ENCODE measurements at regions not wholly inside any gene's neighbourhood (a gene's known extent, or its start where the extent isn't known, plus 50 kb on each side); places are given as distances from the start of the nearest gene placed in this dataset.

DNA sequence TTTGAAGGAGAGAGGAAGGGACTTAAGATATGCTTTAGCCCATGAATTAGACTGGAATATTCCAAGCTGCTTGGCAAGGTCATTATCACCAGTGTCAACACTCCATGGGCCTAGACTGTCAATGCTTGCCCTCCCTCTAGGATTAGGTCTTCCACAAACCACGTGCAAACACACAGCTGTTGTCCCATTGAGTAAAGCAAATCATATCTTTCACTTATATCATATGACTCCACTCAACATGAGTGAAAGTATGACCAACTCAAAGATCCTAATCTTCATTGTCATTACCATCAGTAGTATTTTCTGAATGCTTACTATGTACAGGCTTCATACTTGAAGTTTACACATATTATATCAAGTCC is 57.0 kb upstream of the GRAMD2B start (continued):
- TF ChIP-seq GFI1 (CRISPR knock-in tag; IDR thresholded peaks at IDR 0.05; ENCODE audit: borderline replicate concordance), result peak; percentile 77
- TF ChIP-seq NR2F6 (IDR thresholded peaks at IDR 0.05), result peak; percentile 42
- TF ChIP-seq NR2F6 (CRISPR knock-in tag; IDR thresholded peaks at IDR 0.05), result peak; percentile 35; the same call in 1 of the 2 replicates
- TF ChIP-seq ZNF34 (CRISPR knock-in tag; IDR thresholded peaks at IDR 0.05; ENCODE audit: borderline replicate concordance), result no peak
- TF ChIP-seq, protein P1, sequence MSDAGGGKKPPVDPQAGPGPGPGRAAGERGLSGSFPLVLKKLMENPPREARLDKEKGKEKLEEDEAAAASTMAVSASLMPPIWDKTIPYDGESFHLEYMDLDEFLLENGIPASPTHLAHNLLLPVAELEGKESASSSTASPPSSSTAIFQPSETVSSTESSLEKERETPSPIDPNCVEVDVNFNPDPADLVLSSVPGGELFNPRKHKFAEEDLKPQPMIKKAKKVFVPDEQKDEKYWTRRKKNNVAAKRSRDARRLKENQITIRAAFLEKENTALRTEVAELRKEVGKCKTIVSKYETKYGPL (CRISPR knock-in tag; IDR thresholded peaks at IDR 0.05), result no peak
- TF ChIP-seq HDAC2 (CRISPR knock-in tag; IDR thresholded peaks at IDR 0.05), result peak; percentile 56; the same call in 1 of the 2 replicates
- TF ChIP-seq ZNF572 (CRISPR knock-in tag; IDR thresholded peaks at IDR 0.05), result no peak
- TF ChIP-seq THAP11 (CRISPR knock-in tag; IDR thresholded peaks at IDR 0.05), result peak; percentile 51; the same call in 1 of the 2 replicates
- TF ChIP-seq ZNF577 (CRISPR knock-in tag; IDR thresholded peaks at IDR 0.05; ENCODE audit: borderline replicate concordance, low read depth), result no peak
- TF ChIP-seq, protein P2, sequence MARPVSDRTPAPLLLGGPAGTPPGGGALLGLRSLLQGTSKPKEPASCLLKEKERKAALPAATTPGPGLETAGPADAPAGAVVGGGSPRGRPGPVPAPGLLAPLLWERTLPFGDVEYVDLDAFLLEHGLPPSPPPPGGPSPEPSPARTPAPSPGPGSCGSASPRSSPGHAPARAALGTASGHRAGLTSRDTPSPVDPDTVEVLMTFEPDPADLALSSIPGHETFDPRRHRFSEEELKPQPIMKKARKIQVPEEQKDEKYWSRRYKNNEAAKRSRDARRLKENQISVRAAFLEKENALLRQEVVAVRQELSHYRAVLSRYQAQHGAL (CRISPR knock-in tag; IDR thresholded peaks at IDR 0.05; ENCODE audit: not compliant biosample characterization), result no peak
- TF ChIP-seq ZBTB7B (CRISPR knock-in tag; IDR thresholded peaks at IDR 0.05), result peak; percentile 42; the same call in 1 of the 2 replicates
- no peak for TF ChIP-seq ZNF720 (CRISPR knock-in tag; IDR thresholded peaks at IDR 0.05)
- TF ChIP-seq HMG20B (CRISPR knock-in tag; conservative IDR thresholded peaks at IDR 0.05), result no peak
- no peak for TF ChIP-seq ZNF501 (CRISPR knock-in tag; IDR thresholded peaks at IDR 0.05)
- TF ChIP-seq, protein P3, sequence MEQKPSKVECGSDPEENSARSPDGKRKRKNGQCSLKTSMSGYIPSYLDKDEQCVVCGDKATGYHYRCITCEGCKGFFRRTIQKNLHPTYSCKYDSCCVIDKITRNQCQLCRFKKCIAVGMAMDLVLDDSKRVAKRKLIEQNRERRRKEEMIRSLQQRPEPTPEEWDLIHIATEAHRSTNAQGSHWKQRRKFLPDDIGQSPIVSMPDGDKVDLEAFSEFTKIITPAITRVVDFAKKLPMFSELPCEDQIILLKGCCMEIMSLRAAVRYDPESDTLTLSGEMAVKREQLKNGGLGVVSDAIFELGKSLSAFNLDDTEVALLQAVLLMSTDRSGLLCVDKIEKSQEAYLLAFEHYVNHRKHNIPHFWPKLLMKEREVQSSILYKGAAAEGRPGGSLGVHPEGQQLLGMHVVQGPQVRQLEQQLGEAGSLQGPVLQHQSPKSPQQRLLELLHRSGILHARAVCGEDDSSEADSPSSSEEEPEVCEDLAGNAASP (CRISPR knock-in tag; IDR thresholded peaks at IDR 0.05; ENCODE audit: borderline replicate concordance), result no peak
- TF ChIP-seq MXI1 (IDR thresholded peaks at IDR 0.05; ENCODE audit: borderline replicate concordance, low read depth, low read length), result peak; percentile 86; the same call in 1 of the 3 replicates
- TF ChIP-seq SRSF9 (IDR thresholded peaks at IDR 0.05; ENCODE audit: borderline replicate concordance, insufficient read depth, low read depth, low read length, poor library complexity, severe bottlenecking), result no peak
- TF ChIP-seq ZNF264 (CRISPR knock-in tag; IDR thresholded peaks at IDR 0.05), result no peak
- TF ChIP-seq TARDBP (CRISPR knock-in tag; IDR thresholded peaks at IDR 0.05), result no peak
- no peak for TF ChIP-seq JUNB (CRISPR knock-in tag; IDR thresholded peaks at IDR 0.05; ENCODE audit: borderline replicate concordance)
- TF ChIP-seq SMC3 (IDR thresholded peaks at IDR 0.05; ENCODE audit: low read length), result no peak
- TF ChIP-seq NONO (IDR thresholded peaks at IDR 0.05), result no peak
- no peak for TF ChIP-seq NONO (CRISPR knock-in tag; conservative IDR thresholded peaks at IDR 0.05)
- TF ChIP-seq, protein P4, sequence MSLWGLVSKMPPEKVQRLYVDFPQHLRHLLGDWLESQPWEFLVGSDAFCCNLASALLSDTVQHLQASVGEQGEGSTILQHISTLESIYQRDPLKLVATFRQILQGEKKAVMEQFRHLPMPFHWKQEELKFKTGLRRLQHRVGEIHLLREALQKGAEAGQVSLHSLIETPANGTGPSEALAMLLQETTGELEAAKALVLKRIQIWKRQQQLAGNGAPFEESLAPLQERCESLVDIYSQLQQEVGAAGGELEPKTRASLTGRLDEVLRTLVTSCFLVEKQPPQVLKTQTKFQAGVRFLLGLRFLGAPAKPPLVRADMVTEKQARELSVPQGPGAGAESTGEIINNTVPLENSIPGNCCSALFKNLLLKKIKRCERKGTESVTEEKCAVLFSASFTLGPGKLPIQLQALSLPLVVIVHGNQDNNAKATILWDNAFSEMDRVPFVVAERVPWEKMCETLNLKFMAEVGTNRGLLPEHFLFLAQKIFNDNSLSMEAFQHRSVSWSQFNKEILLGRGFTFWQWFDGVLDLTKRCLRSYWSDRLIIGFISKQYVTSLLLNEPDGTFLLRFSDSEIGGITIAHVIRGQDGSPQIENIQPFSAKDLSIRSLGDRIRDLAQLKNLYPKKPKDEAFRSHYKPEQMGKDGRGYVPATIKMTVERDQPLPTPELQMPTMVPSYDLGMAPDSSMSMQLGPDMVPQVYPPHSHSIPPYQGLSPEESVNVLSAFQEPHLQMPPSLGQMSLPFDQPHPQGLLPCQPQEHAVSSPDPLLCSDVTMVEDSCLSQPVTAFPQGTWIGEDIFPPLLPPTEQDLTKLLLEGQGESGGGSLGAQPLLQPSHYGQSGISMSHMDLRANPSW (CRISPR knock-in tag; IDR thresholded peaks at IDR 0.05; ENCODE audit: borderline replicate concordance), result no peak

All from HepG2 (cell line).